C4-2B (cell line): ENCODE measurements at regions not wholly inside any gene's neighbourhood (a gene's known extent, or its start where the extent isn't known, plus 50 kb on each side); places are given as distances from the start of the nearest gene placed in this dataset.

Source experiments
- CTCF ChIP-seq: fragments of 450-650 bp; conservative IDR thresholded peaks from 2 replicates; pipeline ENCODE4 v1.5.1; 2017; ENCODE audit warnings: mild to moderate bottlenecking
- ZFX ChIP-seq: fragments of 450-650 bp; IDR thresholded peaks from 2 replicates; pipeline ENCODE4 v1.6.1; 2017

GRCh38 chr3:72105306-72105705, 320.4 kb upstream of the PROK2 start:
- TF ChIP-seq CTCF: no peak
- no peak for TF ChIP-seq ZFX
